Mesendoderm (in vitro differentiated cells): ENCODE measurements at regions not wholly inside any gene's neighbourhood (a gene's known extent, or its start where the extent isn't known, plus 50 kb on each side); places are given as distances from the start of the nearest gene placed in this dataset.
A peak's percentile ranks its signal among the peaks of the same experiment; 100 is the strongest.

Source experiments
- DNase-seq: peaks from one replicate; pipeline ENCODE4 v3.0.0; 2013
- H2AK5ac ChIP-seq: 2 replicates; pipeline ENCODE4 v1.6.1; 2013; ENCODE audit warnings: low read length, inconsistent platforms
- H2BK120ac ChIP-seq: 2 replicates; pipeline ENCODE4 v1.6.1; 2013; ENCODE audit warnings: low read depth, mild to moderate bottlenecking, low read length, moderate library complexity, mixed read lengths
- H2BK15ac ChIP-seq: replicated peaks from 2 replicates; pipeline ENCODE4 v1.6.1; 2013; ENCODE audit warnings: low read depth, mild to moderate bottlenecking, moderate library complexity
- H2BK5ac ChIP-seq: 2 replicates; pipeline ENCODE4 v1.6.1; 2013; ENCODE audit warnings: low read length, inconsistent platforms
- H3K18ac ChIP-seq: 2 replicates; pipeline ENCODE4 v1.6.1; 2013; ENCODE audit warnings: mild to moderate bottlenecking, low read length, mixed read lengths
- H3K23ac ChIP-seq: one replicate; pipeline ENCODE4 v1.6.1; 2013; ENCODE audit warnings: low read length
- H3K27ac ChIP-seq: 2 replicates; pipeline ENCODE4 v1.5.1; 2013; ENCODE audit warnings: low read depth, mild to moderate bottlenecking, inconsistent platforms, low read length, moderate library complexity
- H3K27me3 ChIP-seq: 2 replicates; pipeline ENCODE4 v1.6.1; 2013; ENCODE audit warnings: low read length, control low read depth, mild to moderate bottlenecking, inconsistent platforms; ENCODE audit not compliant: insufficient read depth, poor library complexity
- H3K36me3 ChIP-seq: 2 replicates; pipeline ENCODE4 v1.6.1; 2013; ENCODE audit warnings: low read length, inconsistent platforms; ENCODE audit not compliant: control insufficient read depth, insufficient read depth
- H3K4ac ChIP-seq: one replicate; pipeline ENCODE4 v1.6.1; 2013; ENCODE audit warnings: low read depth, mild to moderate bottlenecking, low read length, moderate library complexity
- H3K4me1 ChIP-seq: 2 replicates; pipeline ENCODE4 v1.6.1; 2013; ENCODE audit warnings: low read depth, low read length, inconsistent platforms; ENCODE audit not compliant: control insufficient read depth
- H3K4me2 ChIP-seq: 2 replicates; pipeline ENCODE4 v1.6.1; 2013; ENCODE audit warnings: low read length
- H3K4me3 ChIP-seq: 2 replicates; pipeline ENCODE4 v1.5.1; 2013; ENCODE audit warnings: mild to moderate bottlenecking, low read length
- H3K56ac ChIP-seq: one replicate; pipeline ENCODE4 v1.6.1; 2013; ENCODE audit warnings: low read length
- H3K79me1 ChIP-seq: 2 replicates; pipeline ENCODE4 v1.6.1; 2013; ENCODE audit warnings: low read length, inconsistent platforms
- H3K79me2 ChIP-seq: 2 replicates; pipeline ENCODE4 v1.6.1; 2013; ENCODE audit warnings: mild to moderate bottlenecking, low read length; ENCODE audit not compliant: control insufficient read depth, insufficient read depth
- H3K9ac ChIP-seq: 2 replicates; pipeline ENCODE4 v1.6.1; 2013; ENCODE audit warnings: low read length, inconsistent platforms
- H4K5ac ChIP-seq: one replicate; pipeline ENCODE4 v1.6.1; 2013; ENCODE audit warnings: low read length
- H4K8ac ChIP-seq: one replicate; pipeline ENCODE4 v1.6.1; 2013; ENCODE audit warnings: low read depth, mild to moderate bottlenecking, control low read depth, low read length, moderate library complexity
- WGBS: extraction: QIAGEN DNeasy Blood & Tissue Kit; methylation state at CpG from one replicate; pipeline ENCODE4 v1.1.7; 2013; ENCODE audit warnings: low lambda C conversion rate, missing lambda C conversion rate; ENCODE audit not compliant: insufficient coverage; ENCODE audit errors: extremely low coverage; 5-methylcytosine and 5-hydroxymethylcytosine counted together

DNA sequence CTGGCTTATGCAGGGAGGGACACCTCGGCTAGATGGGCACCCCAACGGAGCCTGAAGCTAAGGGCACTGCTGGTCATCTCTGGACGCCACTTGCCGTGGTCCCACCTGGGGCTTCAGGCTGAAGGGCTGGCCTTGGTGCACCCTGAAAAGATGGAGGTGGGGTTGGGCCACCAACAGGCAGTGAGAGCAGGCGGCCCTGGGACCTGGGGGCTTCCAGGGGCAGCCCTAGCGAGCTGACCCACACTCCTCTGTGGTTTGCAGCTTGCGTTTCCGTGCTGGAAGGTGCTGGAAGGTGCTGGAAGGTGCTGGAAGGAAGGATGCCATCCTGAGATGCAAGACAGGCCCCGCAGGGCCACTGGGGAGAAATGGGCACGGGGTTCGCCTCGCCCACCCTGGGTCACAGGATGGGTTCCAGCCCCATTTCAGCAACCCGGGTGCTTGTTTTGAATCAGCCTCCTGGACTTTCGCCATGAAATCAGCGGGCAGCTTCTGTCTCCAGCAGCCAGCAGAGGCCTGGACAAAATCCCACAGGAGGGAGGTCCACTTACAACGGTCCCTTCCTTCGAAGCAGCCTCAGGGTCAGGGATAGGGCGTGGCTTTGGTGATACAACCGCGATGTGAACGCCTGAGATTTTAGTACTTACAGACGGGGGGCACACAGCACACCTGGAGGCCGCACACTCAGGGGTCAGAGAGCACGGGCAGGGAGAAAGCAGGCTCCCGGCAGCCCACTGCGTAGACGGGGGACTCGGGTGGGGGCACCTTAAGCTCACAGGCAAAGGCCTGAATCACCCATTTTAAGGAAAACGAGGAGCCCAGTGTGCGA, 303.1 kb upstream of the IRX4 start:
- H3K4me3 ChIP-seq = no peak overlapping the region
- no peak overlapping the region for H2AK5ac ChIP-seq
- H3K27ac ChIP-seq = no peak overlapping the region
- no peaks in the 10 kb centered on the region for H3K79me2 ChIP-seq
- no peak overlapping the region for H2BK5ac ChIP-seq
- H3K56ac ChIP-seq = no peak overlapping the region
- H4K5ac ChIP-seq = no peak overlapping the region
- no peaks in the 10 kb centered on the region for H3K79me1 ChIP-seq
- H2BK15ac ChIP-seq = no peak overlapping the region
- no peak for DNase-seq
- H3K9ac ChIP-seq = no peak overlapping the region
- no peak overlapping the region for H2BK120ac ChIP-seq
- no peak overlapping the region for H3K4me2 ChIP-seq
- no CpG with 5 or more reads among the region's 30 CpGs for WGBS
- H3K27me3 ChIP-seq = no peaks in the 10 kb centered on the region
- no peaks in the 10 kb centered on the region for H3K4me1 ChIP-seq
- H3K18ac ChIP-seq = no peak overlapping the region
- no peaks in the 10 kb centered on the region for H3K36me3 ChIP-seq
- no peak overlapping the region for H3K23ac ChIP-seq
- no peak overlapping the region for H3K4ac ChIP-seq
- H4K8ac ChIP-seq = no peak overlapping the region

DNA sequence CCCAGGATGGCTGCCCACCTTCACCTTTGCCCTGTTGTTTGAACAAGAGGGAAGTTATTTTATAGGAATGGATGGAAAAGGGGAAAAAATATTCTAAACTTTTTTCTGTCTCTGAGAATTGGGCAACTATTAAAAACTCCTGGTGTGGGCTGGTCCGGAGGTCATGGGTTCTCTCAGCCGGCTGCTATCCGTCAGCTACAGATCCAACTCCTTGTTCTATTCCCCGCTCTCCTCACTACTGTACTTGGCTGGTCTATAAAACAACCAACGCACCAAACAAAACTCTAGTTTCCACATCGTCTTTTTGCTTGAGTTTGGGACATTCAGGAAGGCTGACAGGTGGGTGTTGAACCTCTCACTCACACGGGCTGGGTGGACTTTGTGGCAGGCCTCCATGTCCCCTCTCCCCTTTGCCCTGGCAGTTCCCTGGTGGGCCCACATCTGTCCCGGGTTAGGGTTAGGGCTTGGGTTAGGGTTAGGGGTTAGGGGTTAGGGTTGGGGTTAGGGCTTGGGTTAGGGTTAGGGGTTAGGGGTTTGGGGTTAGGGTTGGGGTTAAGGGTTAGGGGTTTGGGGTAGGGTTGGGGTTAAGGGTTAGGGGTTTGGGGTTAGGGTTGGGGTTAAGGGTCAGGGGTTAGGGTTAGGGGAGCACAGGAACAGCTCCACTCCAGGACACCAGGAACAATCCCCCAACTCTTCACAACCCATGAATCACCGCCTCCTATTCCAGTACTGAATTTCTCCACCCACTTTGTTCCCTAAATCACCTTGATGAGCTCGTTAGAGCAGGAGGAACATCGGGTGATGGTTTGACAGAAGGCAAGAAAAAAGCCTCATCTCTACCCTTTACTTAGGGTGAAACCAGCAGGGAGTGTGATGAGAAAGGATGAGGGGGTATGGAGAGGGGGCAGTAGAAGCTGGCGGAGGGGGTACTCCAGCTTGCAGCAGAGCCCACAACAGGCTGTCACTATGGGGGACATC, 302.1 kb upstream of the IRX4 start:
- H3K27ac ChIP-seq = no peak overlapping the region
- no peak overlapping the region for H3K18ac ChIP-seq
- no peak overlapping the region for H3K4ac ChIP-seq
- H2BK15ac ChIP-seq = no peak overlapping the region
- H3K9ac ChIP-seq = no peak overlapping the region
- no CpG with 5 or more reads among the region's 12 CpGs for WGBS
- H3K4me2 ChIP-seq = no peak overlapping the region
- no peak overlapping the region for H3K4me3 ChIP-seq
- H3K4me1 ChIP-seq = no peaks in the 10 kb centered on the region
- no peak for DNase-seq
- H3K56ac ChIP-seq = no peak overlapping the region
- H2AK5ac ChIP-seq = no peak overlapping the region
- H3K27me3 ChIP-seq = no peaks in the 10 kb centered on the region
- H3K79me2 ChIP-seq = no peaks in the 10 kb centered on the region
- H3K36me3 ChIP-seq = no peaks in the 10 kb centered on the region
- H4K8ac ChIP-seq = no peak overlapping the region
- H2BK5ac ChIP-seq = no peak overlapping the region
- no peak overlapping the region for H2BK120ac ChIP-seq
- H3K79me1 ChIP-seq = no peaks in the 10 kb centered on the region
- no peak overlapping the region for H4K5ac ChIP-seq
- no peak overlapping the region for H3K23ac ChIP-seq

- no peak overlapping the region for H2BK5ac ChIP-seq
- no peaks in the 10 kb centered on the region for H3K79me1 ChIP-seq
- H3K4me2 ChIP-seq = no peak overlapping the region
- H4K8ac ChIP-seq = no peak overlapping the region
- no peak overlapping the region for H3K27ac ChIP-seq
- H3K56ac ChIP-seq = no peak overlapping the region
- H3K9ac ChIP-seq = no peak overlapping the region
- no peak overlapping the region for H3K18ac ChIP-seq
- no peak overlapping the region for H2AK5ac ChIP-seq
- no peak overlapping the region for H2BK15ac ChIP-seq
- H3K4ac ChIP-seq = no peak overlapping the region
- H3K4me3 ChIP-seq = no peak overlapping the region
- WGBS = no CpG with 5 or more reads among the region's 5 CpGs
- no peak for DNase-seq
- H4K5ac ChIP-seq = no peak overlapping the region
- no peaks in the 10 kb centered on the region for H3K4me1 ChIP-seq
- H3K27me3 ChIP-seq = no peaks in the 10 kb centered on the region
- no peak overlapping the region for H2BK120ac ChIP-seq
- no peak overlapping the region for H3K23ac ChIP-seq
- H3K36me3 ChIP-seq = no peaks in the 10 kb centered on the region
- no peaks in the 10 kb centered on the region for H3K79me2 ChIP-seq
Observed at GRCh38 chr5:2184026-2184366, 301.3 kb upstream of the IRX4 start.

DNA sequence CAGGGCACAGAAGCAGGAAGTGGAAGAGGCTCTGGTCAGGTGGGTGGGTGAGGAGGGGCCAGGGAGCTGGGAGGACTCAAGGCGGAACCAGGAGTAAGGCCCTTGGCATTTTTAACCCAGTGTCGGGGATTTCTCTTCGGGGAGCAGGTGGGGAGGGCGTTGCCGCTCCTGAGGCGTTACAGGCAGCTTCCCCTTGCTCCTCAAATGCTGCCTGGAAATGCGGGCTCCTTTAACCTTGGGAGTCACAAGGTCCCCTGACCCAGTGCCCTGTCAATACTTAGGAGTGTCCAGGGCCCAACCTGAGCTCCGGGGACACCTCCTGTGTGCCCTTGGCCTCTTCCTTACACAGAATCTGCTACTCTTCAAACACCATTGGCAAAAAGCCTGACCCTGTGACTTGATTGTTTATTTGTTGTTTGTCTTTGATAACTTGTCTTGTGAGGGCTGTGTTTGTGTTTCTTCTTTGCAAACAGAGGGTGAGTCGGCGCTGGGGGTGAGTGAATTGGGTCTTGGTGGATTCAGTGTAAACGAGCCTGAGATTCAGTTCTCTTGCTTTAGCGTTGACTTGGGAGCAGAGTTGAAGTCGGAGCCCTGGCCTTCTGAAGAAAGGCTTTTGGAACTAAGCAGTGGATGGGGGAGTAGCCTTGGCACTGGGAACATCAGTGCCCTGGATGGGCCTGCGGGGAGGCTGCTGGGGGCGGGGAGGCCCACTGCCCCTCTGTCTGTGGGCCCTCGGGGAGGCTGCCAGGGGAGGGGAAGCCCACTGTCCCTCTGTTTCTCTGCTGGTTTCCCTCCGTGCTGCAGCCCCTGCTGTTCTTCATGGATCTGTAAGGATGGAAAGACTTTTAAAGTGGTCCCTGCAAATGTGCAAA, 300.7 kb upstream of the IRX4 start:
- Histone ChIP-seq H3K18ac (no peak overlapping the region), H3K9ac (no peak overlapping the region), H3K4ac (no peak overlapping the region), H3K4me3 (no peak overlapping the region), H3K4me2 (no peak overlapping the region), H4K5ac (no peak overlapping the region), H3K23ac (no peak overlapping the region), H3K27me3 (no peaks in the 10 kb centered on the region), H2BK120ac (no peak overlapping the region), H2AK5ac (no peak overlapping the region), H3K79me2 (no peaks in the 10 kb centered on the region), H3K27ac (no peak overlapping the region), H2BK5ac (no peak overlapping the region), H4K8ac (no peak overlapping the region), H3K36me3 (no peaks in the 10 kb centered on the region), H3K79me1 (no peaks in the 10 kb centered on the region), H2BK15ac (no peak overlapping the region), H3K56ac (no peak overlapping the region), H3K4me1 (no peaks in the 10 kb centered on the region)
- peak; percentile 13 for DNase-seq
- no CpG with 5 or more reads among the region's 17 CpGs for WGBS

DNA sequence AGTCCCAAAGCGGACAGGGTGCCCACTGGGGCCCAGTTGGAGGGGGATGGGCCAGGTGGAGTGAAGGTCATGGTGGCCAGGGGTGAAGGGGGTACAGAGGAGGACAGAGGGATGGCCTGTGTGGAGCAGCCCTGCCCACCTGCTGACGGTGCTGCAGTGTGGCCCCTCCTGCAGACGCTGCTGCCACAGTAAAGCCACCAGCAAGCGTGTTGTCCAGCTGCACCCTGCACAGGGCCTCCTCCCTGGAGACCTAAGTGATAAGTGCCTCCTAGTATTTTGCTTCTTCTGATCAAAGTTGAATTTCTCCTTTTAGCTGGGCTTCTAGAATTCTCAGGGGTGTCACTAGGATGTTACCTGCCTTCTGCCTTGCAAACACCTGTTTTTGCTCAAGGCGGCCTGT, 299.3 kb upstream of the IRX4 start:
- H3K9ac ChIP-seq = no peak overlapping the region
- H2BK5ac ChIP-seq = no peak overlapping the region
- no peak overlapping the region for H2BK120ac ChIP-seq
- no peak overlapping the region for H3K4ac ChIP-seq
- no peak overlapping the region for H3K23ac ChIP-seq
- no peaks in the 10 kb centered on the region for H3K4me1 ChIP-seq
- no peak overlapping the region for H3K18ac ChIP-seq
- WGBS = no CpG with 5 or more reads among the region's 5 CpGs
- no peak overlapping the region for H2BK15ac ChIP-seq
- no peaks in the 10 kb centered on the region for H3K27me3 ChIP-seq
- no peak overlapping the region for H3K4me3 ChIP-seq
- no peak overlapping the region for H2AK5ac ChIP-seq
- H4K8ac ChIP-seq = no peak overlapping the region
- no peak overlapping the region for H3K56ac ChIP-seq
- H4K5ac ChIP-seq = no peak overlapping the region
- DNase-seq = no peak
- H3K79me1 ChIP-seq = no peaks in the 10 kb centered on the region
- H3K36me3 ChIP-seq = no peaks in the 10 kb centered on the region
- no peak overlapping the region for H3K4me2 ChIP-seq
- no peak overlapping the region for H3K27ac ChIP-seq
- H3K79me2 ChIP-seq = no peaks in the 10 kb centered on the region
